H1 (cell line): ENCODE measurements at regions not wholly inside any gene's neighbourhood (a gene's known extent, or its start where the extent isn't known, plus 50 kb on each side); places are given as distances from the start of the nearest gene placed in this dataset.

Experiments used
- ATF2 ChIP-seq: IDR thresholded peaks from 2 replicates; pipeline ENCODE4 v1.6.1; 2012; ENCODE audit warnings: low read length, inconsistent platforms
- BRCA1 ChIP-seq: IDR thresholded peaks from 2 replicates; pipeline ENCODE4 v1.6.1; 2012; ENCODE audit warnings: low read depth, low read length, improper control_type of control experiment
- CHD1 ChIP-seq: IDR thresholded peaks from 2 replicates; pipeline ENCODE4 v1.6.1; 2012; ENCODE audit warnings: low read depth, low read length, improper control_type of control experiment
- E2F6 ChIP-seq: IDR thresholded peaks from 2 replicates; pipeline ENCODE4 v1.6.1; 2012; ENCODE audit warnings: inconsistent platforms
- HDAC2 ChIP-seq, 2 experiments: fragments of 300-600 bp in 1 of 2; sonication (generic) in 1 of 2; IDR thresholded peaks; 2 replicates each; pipeline ENCODE4 v1.6.1; 2011 to 2012; ENCODE audit warnings: low read depth in 2 of 2, low read length in 2 of 2, mild to moderate bottlenecking in 2 of 2, moderate library complexity in 2 of 2, borderline replicate concordance in 1 of 2, inconsistent platforms in 1 of 2
- NRF1 ChIP-seq: IDR thresholded peaks from 2 replicates; pipeline ENCODE4 v1.6.1; 2011; ENCODE audit warnings: mild to moderate bottlenecking, low read depth, low read length, improper control_type of control experiment
- SIX5 ChIP-seq: IDR thresholded peaks from 2 replicates; pipeline ENCODE4 v1.6.1; 2011; ENCODE audit warnings: mild to moderate bottlenecking, low read depth, low read length
- SRF ChIP-seq: IDR thresholded peaks from 2 replicates; pipeline ENCODE4 v1.6.1; 2011; ENCODE audit warnings: mild to moderate bottlenecking, low read depth, low read length, moderate library complexity
- TAF7 ChIP-seq: optimal IDR thresholded peaks from 2 replicates; pipeline ENCODE3; 2011; ENCODE audit warnings: low read depth, mild to moderate bottlenecking, inconsistent platforms, low read length, moderate library complexity, borderline replicate concordance

GRCh38 chr10:29176845-29177832 lies 111.7 kb upstream of the LYZL1 start (continued):
- no peak for TF ChIP-seq ATF2
- TF ChIP-seq E2F6 = no peak
- TF ChIP-seq SIX5 = no peak
- TF ChIP-seq NRF1 = no peak
- no peak for TF ChIP-seq TAF7
- no peak for TF ChIP-seq HDAC2 (IDR thresholded peaks at IDR 0.05; ENCODE audit: borderline replicate concordance in 1 of 2, low read depth in 2 of 2, low read length in 2 of 2)
- no peak for TF ChIP-seq CHD1
- no peak for TF ChIP-seq BRCA1
- TF ChIP-seq SRF = no peak
